Mesodermal cell (in vitro differentiated cells): ENCODE measurements at regions not wholly inside any gene's neighbourhood (a gene's known extent, or its start where the extent isn't known, plus 50 kb on each side); places are given as distances from the start of the nearest gene placed in this dataset.
A peak's percentile ranks its signal among the peaks of the same experiment; 100 is the strongest.

Experiments
- H3K27ac ChIP-seq: 2 replicates; pipeline ENCODE4 v1.7.0; 2013; ENCODE audit warnings: mild to moderate bottlenecking, low read depth, low read length, moderate library complexity; ENCODE audit not compliant: severe bottlenecking
- H3K36me3 ChIP-seq: 2 replicates; pipeline ENCODE4 v1.7.1; 2013; ENCODE audit warnings: mild to moderate bottlenecking, low read length, moderate library complexity; ENCODE audit not compliant: control insufficient read depth, insufficient read depth
- H3K4me1 ChIP-seq: one replicate; pipeline ENCODE4 v1.7.1; 2013; ENCODE audit warnings: mild to moderate bottlenecking, low read length; ENCODE audit not compliant: insufficient read depth, control insufficient read depth, poor library complexity, severe bottlenecking
- H3K4me3 ChIP-seq: 2 replicates; pipeline ENCODE4 v1.7.0; 2013; ENCODE audit warnings: low read length, control low read depth, mild to moderate bottlenecking; ENCODE audit not compliant: insufficient read depth, poor library complexity, severe bottlenecking; ENCODE audit errors: extremely low read depth
- H3K9me3 ChIP-seq: 2 replicates; pipeline ENCODE4 v1.7.1; 2013; ENCODE audit warnings: mild to moderate bottlenecking, low read length, moderate library complexity; ENCODE audit not compliant: control insufficient read depth
- WGBS, 2 experiments: methylation state at CpG; one replicate each; pipeline ENCODE4 v1.1.5; 2013; ENCODE audit warnings: missing lambda C conversion rate in 2 of 2; ENCODE audit not compliant: insufficient coverage in 2 of 2; 5-methylcytosine and 5-hydroxymethylcytosine counted together

GRCh38 chr4:114087596-114088230 lies 108.3 kb upstream of the ARSJ start:
- Histone ChIP-seq H3K4me1 (no peaks in the 10 kb centered on the region), H3K36me3 (no peaks in the 10 kb centered on the region), H3K9me3 (no peaks in the 10 kb centered on the region), H3K4me3 (no peak overlapping the region), H3K27ac (peak overlapping the region; percentile 39)
- no CpG with 5 or more reads among the region's 1 CpG for WGBS, 2 experiments

GRCh38 chr4:114088481-114088880 lies 109.0 kb upstream of the ARSJ start:
- Histone ChIP-seq H3K27ac (no peak overlapping the region), H3K36me3 (no peaks in the 10 kb centered on the region), H3K4me1 (no peaks in the 10 kb centered on the region), H3K9me3 (no peaks in the 10 kb centered on the region), H3K4me3 (no peak overlapping the region)

DNA sequence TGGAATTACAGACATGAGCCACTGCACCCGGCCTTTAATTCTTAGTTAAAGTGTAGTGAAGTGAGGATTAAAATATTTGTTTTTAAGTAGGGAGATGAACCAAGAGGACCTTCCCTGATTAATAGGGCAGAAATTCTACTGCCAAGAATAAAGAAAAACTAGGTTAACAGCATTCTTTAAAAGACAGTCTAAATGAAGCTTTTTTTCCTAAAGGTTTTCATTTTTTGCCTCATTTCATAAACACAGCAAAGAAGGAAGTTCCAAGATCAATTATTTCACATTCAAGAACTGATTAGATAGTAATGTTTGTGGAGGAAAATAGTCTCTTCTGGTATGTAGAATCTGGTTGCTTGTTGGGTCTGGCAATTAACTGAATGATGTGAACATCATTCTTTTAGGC lies 112.1 kb upstream of the ARSJ start:
- no peaks in the 10 kb centered on the region for H3K9me3 ChIP-seq
- WGBS, 2 experiments = 63 to 89% methylated on average over 1 of the region's 1 CpG
- no peak overlapping the region for H3K27ac ChIP-seq
- no peaks in the 10 kb centered on the region for H3K4me1 ChIP-seq
- no peaks in the 10 kb centered on the region for H3K36me3 ChIP-seq
- H3K4me3 ChIP-seq = no peak overlapping the region

GRCh38 chr4:114093221-114093715 lies 113.8 kb upstream of the ARSJ start:
- no peaks in the 10 kb centered on the region for H3K9me3 ChIP-seq
- no peak overlapping the region for H3K4me3 ChIP-seq
- H3K36me3 ChIP-seq = no peaks in the 10 kb centered on the region
- no peaks in the 10 kb centered on the region for H3K4me1 ChIP-seq
- no peak overlapping the region for H3K27ac ChIP-seq

- Histone ChIP-seq H3K27ac (no peak overlapping the region), H3K4me3 (no peak overlapping the region), H3K4me1 (no peaks in the 10 kb centered on the region), H3K36me3 (no peaks in the 10 kb centered on the region), H3K9me3 (no peaks in the 10 kb centered on the region)
- WGBS, 2 experiments = 83 to 100% methylated on average over 1 of the region's 6 CpGs
These were observed 121.0 kb upstream of the ARSJ start for GRCh38 chr4:114100288-114101031.

DNA sequence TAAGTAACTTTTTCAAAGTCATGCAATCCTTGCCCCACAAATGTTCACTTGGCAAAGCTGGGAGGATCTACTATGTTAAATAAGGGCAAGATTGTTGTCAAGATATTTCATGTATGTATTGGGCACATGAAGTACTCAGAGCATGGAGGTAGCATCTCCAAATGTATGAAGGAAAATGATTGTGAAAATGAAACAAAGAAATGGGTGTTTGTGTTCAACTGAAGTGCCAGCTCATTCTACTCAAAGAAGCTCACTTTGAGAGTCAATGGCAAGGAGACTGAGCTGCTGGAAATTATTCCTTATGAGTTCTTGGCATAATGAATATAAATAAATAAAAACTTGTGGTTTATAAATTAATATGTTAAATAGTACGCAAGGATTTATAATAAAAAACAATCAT lies 124.5 kb upstream of the ARSJ start:
- no peaks in the 10 kb centered on the region for H3K36me3 ChIP-seq
- H3K4me1 ChIP-seq = no peaks in the 10 kb centered on the region
- no peaks in the 10 kb centered on the region for H3K9me3 ChIP-seq
- no peak overlapping the region for H3K27ac ChIP-seq
- H3K4me3 ChIP-seq = no peak overlapping the region
- WGBS, 2 experiments = no CpG with 5 or more reads among the region's 1 CpG

GRCh38 chr4:114108869-114109268 lies 129.4 kb upstream of the ARSJ start:
- H3K4me3 ChIP-seq = no peak overlapping the region
- H3K4me1 ChIP-seq = no peaks in the 10 kb centered on the region
- no peaks in the 10 kb centered on the region for H3K36me3 ChIP-seq
- H3K27ac ChIP-seq = no peak overlapping the region
- H3K9me3 ChIP-seq = no peaks in the 10 kb centered on the region
- WGBS, 2 experiments = no CpG with 5 or more reads among the region's 1 CpG

GRCh38 chr4:114109776-114110175 lies 130.3 kb upstream of the ARSJ start:
- Histone ChIP-seq H3K36me3 (no peaks in the 10 kb centered on the region), H3K4me3 (no peak overlapping the region), H3K9me3 (no peaks in the 10 kb centered on the region), H3K4me1 (no peaks in the 10 kb centered on the region), H3K27ac (no peak overlapping the region)
- 100% methylated on average over 1 of the region's 1 CpG for WGBS, 2 experiments

DNA sequence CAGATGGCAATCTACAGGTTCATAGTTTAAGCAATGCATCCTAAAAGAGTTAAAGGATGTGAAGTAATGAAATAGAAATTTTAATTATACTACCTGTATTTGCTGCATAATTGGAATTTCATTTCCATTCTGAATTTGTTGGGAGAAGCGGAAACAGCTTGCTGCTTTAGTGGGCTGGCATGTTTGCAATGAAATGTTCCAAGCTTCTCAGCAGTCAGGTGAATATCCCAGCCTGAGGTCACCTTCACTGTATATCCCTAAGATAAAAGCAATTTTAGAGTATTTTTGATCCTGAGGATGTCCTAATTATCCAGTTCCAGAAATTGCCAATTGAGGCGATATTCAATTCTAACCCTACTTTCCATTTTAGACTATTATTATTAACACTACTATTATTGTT lies 136.1 kb upstream of the ARSJ start:
- Histone ChIP-seq H3K36me3 (no peaks in the 10 kb centered on the region), H3K27ac (no peak overlapping the region), H3K4me1 (no peaks in the 10 kb centered on the region), H3K4me3 (no peak overlapping the region), H3K9me3 (no peaks in the 10 kb centered on the region)
- WGBS, 2 experiments = 60% methylated on average over 1 of the region's 2 CpGs; no CpG with 5 or more reads in 1 of the 2 experiments

DNA sequence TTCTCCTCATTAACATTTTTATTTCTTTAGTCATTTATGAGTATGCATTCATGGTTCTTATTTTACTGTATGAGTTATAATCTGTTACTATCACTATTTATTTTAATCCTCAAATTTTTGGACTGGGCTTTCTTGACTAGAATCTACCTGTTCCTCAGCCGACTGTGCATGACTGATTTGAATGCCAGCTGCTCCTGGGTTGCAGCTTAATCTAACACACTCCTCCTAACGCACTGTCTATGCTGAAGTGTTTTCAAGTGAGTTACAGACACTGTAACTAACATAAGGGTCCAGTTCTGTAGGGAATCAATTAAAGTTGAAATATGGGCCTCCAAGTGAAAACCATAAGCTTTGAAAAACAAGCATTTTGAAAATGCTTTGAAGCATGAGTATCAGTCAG lies 137.4 kb upstream of the ARSJ start:
- H3K27ac ChIP-seq = no peak overlapping the region
- no peak overlapping the region for H3K4me3 ChIP-seq
- no peaks in the 10 kb centered on the region for H3K36me3 ChIP-seq
- no peaks in the 10 kb centered on the region for H3K9me3 ChIP-seq
- H3K4me1 ChIP-seq = no peaks in the 10 kb centered on the region
- WGBS, 2 experiments = 100% methylated on average over 1 of the region's 2 CpGs; no CpG with 5 or more reads in 1 of the 2 experiments

DNA sequence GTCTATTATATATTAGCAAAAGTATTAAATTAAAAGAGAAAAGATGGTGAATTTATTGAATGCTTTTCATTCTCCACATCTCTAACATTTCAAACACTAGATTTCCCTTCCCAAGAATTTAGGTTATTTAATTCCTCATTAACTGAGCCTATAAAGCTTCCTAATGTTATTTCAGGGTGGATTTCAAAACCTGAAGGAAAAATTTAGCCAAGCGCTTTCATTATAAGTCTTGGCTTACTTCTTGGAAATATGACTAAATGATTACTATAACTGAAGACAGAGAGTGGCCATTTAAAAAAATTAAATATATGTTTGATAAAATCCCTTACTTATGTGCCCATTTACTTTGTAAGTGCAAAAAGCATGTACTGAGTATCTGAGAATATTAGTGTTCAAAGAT lies 141.8 kb upstream of the ARSJ start:
- no peak overlapping the region for H3K27ac ChIP-seq
- WGBS, 2 experiments = no CpG with 5 or more reads among the region's 1 CpG
- H3K4me1 ChIP-seq = no peaks in the 10 kb centered on the region
- H3K36me3 ChIP-seq = no peaks in the 10 kb centered on the region
- H3K9me3 ChIP-seq = peaks cover 3% of the 10 kb centered on the region
- no peak overlapping the region for H3K4me3 ChIP-seq
